HCT116 (cell line): ENCODE measurements at regions not wholly inside any gene's neighbourhood (a gene's known extent, or its start where the extent isn't known, plus 50 kb on each side); places are given as distances from the start of the nearest gene placed in this dataset.

Experiments used
- ATAC-seq: fragments of 200-7000 bp; cut with Tn5 transposase; 2 replicates; pipeline ENCODE4 v1.9.1; 2020; ENCODE audit warnings: mild to moderate bottlenecking, moderate library complexity
- BruUV-seq: library from RNA; stranded (reverse); fragments of 400-500 nt; replicated peaks from 2 replicates; lab custom pipeline; 2021; lab: Mats Ljungman, UMichigan
- CTCF ChIA-PET: fragments of 300-600 bp; sonication (Branson Sonifier 250); formaldehyde crosslinking; loops from one replicate; lab custom pipeline; 2021; ENCODE audit warnings: antibody characterized with exemption; lab: Charles Lee
- POLR2A ChIA-PET: fragments of 300-600, 350-600 bp; sonication (Branson Sonifier 250); formaldehyde crosslinking; loops from one replicate; lab custom pipeline; 2021; ENCODE audit warnings: antibody characterized with exemption; lab: Charles Lee
- RAD21 ChIA-PET, 2 experiments: fragments of 300-600 bp; sonication (Branson Sonifier 250); formaldehyde crosslinking; loops; one replicate each; lab custom pipeline; 2023; ENCODE audit warnings: low total read pairs in 2 of 2; ENCODE audit not compliant: uncharacterized antibody in 2 of 2, unreplicated experiment in 2 of 2, low non-redundant PET in 1 of 2; lab: Charles Lee
- DNase-seq: peaks from one replicate; pipeline ENCODE4 v3.0.0-alpha.2; 2010; ENCODE audit warnings: low read depth, low spot score
- H2AFZ ChIP-seq: fragments of 200-600 bp; shearing (Covaris generic), sonication (generic); 2 replicates; pipeline ENCODE4 v1.6.1; 2017; ENCODE audit warnings: low read depth, mixed run types, mixed read lengths, antibody characterized with exemption, low read length; ENCODE audit not compliant: poor library complexity, severe bottlenecking
- H3K27ac ChIP-seq: 2 replicates; pipeline ENCODE4 v1.5.1; 2012; ENCODE audit warnings: low read depth, low read length
- H3K27me3 ChIP-seq: fragments of 200-600 bp; sonication (generic); 2 replicates; pipeline ENCODE4 v1.6.1; 2016; ENCODE audit warnings: mixed run types, low read length, mixed read lengths; ENCODE audit not compliant: insufficient read depth
- H3K36me3 ChIP-seq, 2 experiments: fragments of 200-500 bp in 1 of 2; fragments of 200-600 bp in 1 of 2; sonication (Bioruptor generic) in 1 of 2; sonication (generic) in 1 of 2; 2 replicates each; pipeline versions ENCODE4 v1.5.1 to v1.6.1; 2014 to 2016; ENCODE audit warnings: low read length in 2 of 2, inconsistent platforms in 1 of 2, mixed read lengths in 1 of 2, mixed run types in 1 of 2; ENCODE audit not compliant: insufficient read depth in 2 of 2, control insufficient read depth in 1 of 2
- H3K4me1 ChIP-seq, 2 experiments: fragments of 200-600 bp in 1 of 2; sonication (generic) in 1 of 2; 2 replicates each; pipeline versions ENCODE4 v1.5.1 to v1.6.1; 2012 to 2017; ENCODE audit warnings: low read length in 2 of 2, inconsistent platforms in 1 of 2, mild to moderate bottlenecking in 1 of 2, mixed read lengths in 1 of 2, mixed run types in 1 of 2, moderate library complexity in 1 of 2; ENCODE audit not compliant: insufficient read depth in 2 of 2, control insufficient read depth in 1 of 2
- H3K4me2 ChIP-seq: fragments of 200-600 bp; sonication (generic); 2 replicates; pipeline ENCODE4 v1.6.1; 2017; ENCODE audit warnings: mixed run types, low read length, mixed read lengths
- H3K4me3 ChIP-seq, 2 experiments: fragments of 200-600 bp in 1 of 2; sonication (generic) in 1 of 2; replicated peaks in 1 of 2; 2 replicates each; pipeline ENCODE4 v1.5.1; 2011 to 2016; ENCODE audit warnings: low read length in 2 of 2, control low read depth in 1 of 2, low read depth in 1 of 2, mild to moderate bottlenecking in 1 of 2, mixed read lengths in 1 of 2, mixed run types in 1 of 2
- H3K79me2 ChIP-seq: fragments of 200-600 bp; sonication (generic); 2 replicates; pipeline ENCODE4 v1.6.1; 2017; ENCODE audit warnings: mild to moderate bottlenecking, mixed run types, low read length, moderate library complexity, mixed read lengths; ENCODE audit not compliant: insufficient read depth
- H3K9ac ChIP-seq: fragments of 200-600 bp; sonication (generic); 2 replicates; pipeline ENCODE4 v1.6.1; 2016; ENCODE audit warnings: low read length, mixed read lengths
- H3K9me2 ChIP-seq: fragments of 200-600 bp; sonication (generic), shearing (Covaris generic); 2 replicates; pipeline ENCODE4 v1.6.1; 2017; ENCODE audit warnings: mixed run types, mild to moderate bottlenecking, moderate library complexity; ENCODE audit not compliant: insufficient read depth
- H3K9me3 ChIP-seq, 2 experiments: fragments of 200-500 bp in 1 of 2; fragments of 200-600 bp in 1 of 2; sonication (Bioruptor generic) in 1 of 2; sonication (generic) in 1 of 2; 2 replicates each; pipeline ENCODE4 v1.6.1; 2014 to 2017; ENCODE audit warnings: low read length in 2 of 2, mixed read lengths in 2 of 2, inconsistent platforms in 1 of 2, low read depth in 1 of 2, mild to moderate bottlenecking in 1 of 2, mixed run types in 1 of 2, moderate library complexity in 1 of 2; ENCODE audit not compliant: control insufficient read depth in 1 of 2, insufficient read depth in 1 of 2
- H4K20me1 ChIP-seq: fragments of 200-600 bp; sonication (generic), shearing (Covaris generic); 2 replicates; pipeline ENCODE4 v1.6.1; 2017; ENCODE audit warnings: mixed run types, mild to moderate bottlenecking, moderate library complexity; ENCODE audit not compliant: insufficient read depth
- CBX3 ChIP-seq: IDR thresholded peaks from 2 replicates; pipeline ENCODE4 v1.6.1; 2012; ENCODE audit warnings: low read depth
- ELF1 ChIP-seq: IDR thresholded peaks from 2 replicates; pipeline ENCODE4 v1.6.1; 2012; ENCODE audit warnings: low read depth, borderline replicate concordance
- JUND ChIP-seq: IDR thresholded peaks from 2 replicates; pipeline ENCODE4 v1.6.1; 2012
- POLR2A ChIP-seq: IDR thresholded peaks from 2 replicates; pipeline ENCODE4 v1.7.0; 2011; ENCODE audit warnings: borderline replicate concordance; ENCODE audit not compliant: insufficient read depth, insufficient read length; ENCODE audit errors: extremely low read depth
- SP1 ChIP-seq: IDR thresholded peaks from 2 replicates; pipeline ENCODE4 v1.6.1; 2012; ENCODE audit warnings: low read depth
- TCF7L2 ChIP-seq: IDR thresholded peaks from 2 replicates; pipeline ENCODE4 v1.7.0; 2011; ENCODE audit warnings: borderline replicate concordance, inconsistent platforms; ENCODE audit not compliant: insufficient read depth, insufficient read length; ENCODE audit errors: extremely low read depth
- YY1 ChIP-seq: IDR thresholded peaks from 2 replicates; pipeline ENCODE4 v1.6.1; 2011; ENCODE audit warnings: low read length, low read depth, moderate library complexity, mild to moderate bottlenecking; ENCODE audit not compliant: insufficient replicate concordance; ENCODE audit errors: extremely low read depth
- intact Hi-C: fragments of 100-400 bp; cut with micrococcal nuclease; formaldehyde crosslinking; loops from 2 replicates; pipeline ENCODE4 v1.10.0; 2022
- TF ChIP-seq, protein P1 (sequence below), 3 experiments: fragments of 200-600 bp in 1 of 3; sonication (generic) in 1 of 3; IDR thresholded peaks in 2 of 3; conservative IDR thresholded peaks in 1 of 3; 2 replicates each; pipeline ENCODE4 v1.5.1; 2012 to 2017; ENCODE audit warnings: low read depth in 2 of 3, low read length in 2 of 3, antibody characterized with exemption in 1 of 3, borderline replicate concordance in 1 of 3, control low read depth in 1 of 3, mild to moderate bottlenecking in 1 of 3, mixed read lengths in 1 of 3, mixed run types in 1 of 3, moderate library complexity in 1 of 3; ENCODE audit not compliant: insufficient read depth in 1 of 3
- TF ChIP-seq, protein P2 (sequence below): IDR thresholded peaks from 2 replicates; pipeline ENCODE4 v1.6.1; 2012; ENCODE audit warnings: low read depth
- TF ChIP-seq, protein P3 (sequence below): IDR thresholded peaks from 2 replicates; pipeline ENCODE4 v1.6.1; 2012

DNA sequence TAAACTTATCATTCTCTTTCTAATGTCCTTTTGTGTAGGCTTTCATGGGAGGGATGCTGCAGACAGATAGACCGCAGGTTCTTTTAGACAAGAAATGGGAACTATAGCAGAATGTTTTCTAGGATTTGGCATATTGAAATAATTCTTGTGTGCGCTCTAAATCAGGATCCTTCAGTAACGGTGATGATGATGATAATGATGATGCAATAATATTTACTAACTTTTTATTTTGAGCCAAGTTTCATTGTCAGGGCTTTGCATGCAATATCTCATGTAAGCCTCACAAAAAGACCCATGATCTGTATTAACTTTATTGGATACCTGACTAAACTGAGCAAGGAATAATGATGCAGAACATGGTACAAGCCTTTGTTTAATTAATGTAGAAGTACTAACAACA is 280.1 kb downstream of the HAO1 start (continued):
- no peak for TF ChIP-seq POLR2A
- TF ChIP-seq, protein P1, sequence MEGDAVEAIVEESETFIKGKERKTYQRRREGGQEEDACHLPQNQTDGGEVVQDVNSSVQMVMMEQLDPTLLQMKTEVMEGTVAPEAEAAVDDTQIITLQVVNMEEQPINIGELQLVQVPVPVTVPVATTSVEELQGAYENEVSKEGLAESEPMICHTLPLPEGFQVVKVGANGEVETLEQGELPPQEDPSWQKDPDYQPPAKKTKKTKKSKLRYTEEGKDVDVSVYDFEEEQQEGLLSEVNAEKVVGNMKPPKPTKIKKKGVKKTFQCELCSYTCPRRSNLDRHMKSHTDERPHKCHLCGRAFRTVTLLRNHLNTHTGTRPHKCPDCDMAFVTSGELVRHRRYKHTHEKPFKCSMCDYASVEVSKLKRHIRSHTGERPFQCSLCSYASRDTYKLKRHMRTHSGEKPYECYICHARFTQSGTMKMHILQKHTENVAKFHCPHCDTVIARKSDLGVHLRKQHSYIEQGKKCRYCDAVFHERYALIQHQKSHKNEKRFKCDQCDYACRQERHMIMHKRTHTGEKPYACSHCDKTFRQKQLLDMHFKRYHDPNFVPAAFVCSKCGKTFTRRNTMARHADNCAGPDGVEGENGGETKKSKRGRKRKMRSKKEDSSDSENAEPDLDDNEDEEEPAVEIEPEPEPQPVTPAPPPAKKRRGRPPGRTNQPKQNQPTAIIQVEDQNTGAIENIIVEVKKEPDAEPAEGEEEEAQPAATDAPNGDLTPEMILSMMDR (IDR thresholded peaks at IDR 0.05 in 2 of 3, conservative IDR thresholded peaks at IDR 0.05 in 1 of 3; ENCODE audit: borderline replicate concordance in 1 of 3, insufficient read depth in 1 of 3, low read depth in 2 of 3, low read length in 2 of 3): no peak

DNA sequence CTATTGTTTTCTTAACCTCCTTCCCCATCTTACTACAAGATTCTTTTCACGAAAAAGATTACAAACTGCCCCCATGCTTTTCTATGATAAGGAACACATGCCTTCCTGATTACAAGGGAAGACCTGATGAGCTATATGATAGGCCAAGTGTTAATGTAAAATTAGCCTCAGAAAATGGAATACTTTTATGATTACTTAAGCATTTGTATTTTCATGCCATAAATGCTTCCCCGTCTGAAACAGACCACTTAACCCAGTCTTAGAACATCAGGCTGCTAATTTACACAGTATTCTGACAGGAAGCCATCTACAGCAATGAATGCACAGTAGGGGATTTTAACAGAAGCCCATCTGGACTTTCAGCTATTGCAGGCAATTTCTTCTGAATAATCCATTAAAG is 274.9 kb downstream of the HAO1 start:
- Histone ChIP-seq H3K36me3 (no peaks in the 10 kb centered on the region), H3K9me3 (peaks cover 0 to under 1% of the 10 kb centered on the region in 2 experiments; a peak in 1 of 4 replicates), H4K20me1 (no peaks in the 10 kb centered on the region), H3K27ac (no peak overlapping the region), H3K27me3 (no peaks in the 10 kb centered on the region), H3K4me2 (no peak overlapping the region), H3K79me2 (no peaks in the 10 kb centered on the region), H3K9ac (no peak overlapping the region), H2AFZ (no peak overlapping the region), H3K4me1 (no peaks in the 10 kb centered on the region), H3K4me3 (no peak overlapping the region), H3K9me2 (no peaks in the 10 kb centered on the region)
- DNase-seq (no peak), ATAC-seq (no peak)
- TF ChIP-seq, protein P2, sequence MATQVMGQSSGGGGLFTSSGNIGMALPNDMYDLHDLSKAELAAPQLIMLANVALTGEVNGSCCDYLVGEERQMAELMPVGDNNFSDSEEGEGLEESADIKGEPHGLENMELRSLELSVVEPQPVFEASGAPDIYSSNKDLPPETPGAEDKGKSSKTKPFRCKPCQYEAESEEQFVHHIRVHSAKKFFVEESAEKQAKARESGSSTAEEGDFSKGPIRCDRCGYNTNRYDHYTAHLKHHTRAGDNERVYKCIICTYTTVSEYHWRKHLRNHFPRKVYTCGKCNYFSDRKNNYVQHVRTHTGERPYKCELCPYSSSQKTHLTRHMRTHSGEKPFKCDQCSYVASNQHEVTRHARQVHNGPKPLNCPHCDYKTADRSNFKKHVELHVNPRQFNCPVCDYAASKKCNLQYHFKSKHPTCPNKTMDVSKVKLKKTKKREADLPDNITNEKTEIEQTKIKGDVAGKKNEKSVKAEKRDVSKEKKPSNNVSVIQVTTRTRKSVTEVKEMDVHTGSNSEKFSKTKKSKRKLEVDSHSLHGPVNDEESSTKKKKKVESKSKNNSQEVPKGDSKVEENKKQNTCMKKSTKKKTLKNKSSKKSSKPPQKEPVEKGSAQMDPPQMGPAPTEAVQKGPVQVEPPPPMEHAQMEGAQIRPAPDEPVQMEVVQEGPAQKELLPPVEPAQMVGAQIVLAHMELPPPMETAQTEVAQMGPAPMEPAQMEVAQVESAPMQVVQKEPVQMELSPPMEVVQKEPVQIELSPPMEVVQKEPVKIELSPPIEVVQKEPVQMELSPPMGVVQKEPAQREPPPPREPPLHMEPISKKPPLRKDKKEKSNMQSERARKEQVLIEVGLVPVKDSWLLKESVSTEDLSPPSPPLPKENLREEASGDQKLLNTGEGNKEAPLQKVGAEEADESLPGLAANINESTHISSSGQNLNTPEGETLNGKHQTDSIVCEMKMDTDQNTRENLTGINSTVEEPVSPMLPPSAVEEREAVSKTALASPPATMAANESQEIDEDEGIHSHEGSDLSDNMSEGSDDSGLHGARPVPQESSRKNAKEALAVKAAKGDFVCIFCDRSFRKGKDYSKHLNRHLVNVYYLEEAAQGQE: no peak
- TF ChIP-seq TCF7L2 (no peak), YY1 (no peak), CBX3 (no peak), JUND (no peak), SP1 (no peak), ELF1 (no peak)
- TF ChIP-seq, protein P3, sequence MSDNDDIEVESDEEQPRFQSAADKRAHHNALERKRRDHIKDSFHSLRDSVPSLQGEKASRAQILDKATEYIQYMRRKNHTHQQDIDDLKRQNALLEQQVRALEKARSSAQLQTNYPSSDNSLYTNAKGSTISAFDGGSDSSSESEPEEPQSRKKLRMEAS: no peak
- TF ChIP-seq, protein P1 (IDR thresholded peaks at IDR 0.05 in 2 of 3, conservative IDR thresholded peaks at IDR 0.05 in 1 of 3; ENCODE audit: borderline replicate concordance in 1 of 3, insufficient read depth in 1 of 3, low read depth in 2 of 3, low read length in 2 of 3): no peak
- POLR2A ChIA-PET: no interaction called here
- RAD21 ChIA-PET: no interaction called here
- intact Hi-C loops: no loop called here
- CTCF ChIA-PET: no interaction called here
- BruUV-seq: no TSS peak
